ENCODE measurements at regions not wholly inside any gene's neighbourhood (a gene's known extent, or its start where the extent isn't known, plus 50 kb on each side); places are given as distances from the start of the nearest gene placed in this dataset.

GRCh38 chr3:115520241-115520640 lies 103.1 kb upstream of the GAP43 start:
- TF ChIP-seq CTCF (IDR thresholded peaks at IDR 0.05; ENCODE audit: insufficient read depth in 1 of 2, low read depth in 1 of 2, low read length in 1 of 2, severe bottlenecking in 1 of 2, unreplicated experiment in 1 of 2), result no peak
- ChIA-PET CTCF (no interaction called here), POLR2A (no interaction called here)
- intact Hi-C loops (cut with micrococcal nuclease; ENCODE audit: unreplicated experiment), result no loop called here
- no TSS peak for BruUV-seq (replicated peaks)
- Histone ChIP-seq H3K4me3 (ENCODE audit: low read depth, low read length) (no peak overlapping the region), H3K36me3 (ENCODE audit: control insufficient read depth, insufficient read depth, low read length) (no peaks in the 10 kb centered on the region), H3K9me3 (no peaks in the 10 kb centered on the region), H3K4me1 (no peaks in the 10 kb centered on the region), H3K27me3 (replicated peaks; ENCODE audit: control insufficient read depth, insufficient read depth, low read length) (no peaks in the 10 kb centered on the region; the same call in 1 of the 2 replicates)
- Mint-ChIP-seq H3K27me3 (ENCODE audit: insufficient read depth, unreplicated experiment) (peaks cover 5% of the 10 kb centered on the region), H3K4me1 (ENCODE audit: low read depth, unreplicated experiment) (no peaks in the 10 kb centered on the region), H3K36me3 (ENCODE audit: insufficient read depth, unreplicated experiment) (no peaks in the 10 kb centered on the region), H3K4me3 (ENCODE audit: unreplicated experiment) (no peak overlapping the region), H3K9me3 (ENCODE audit: unreplicated experiment) (no peaks in the 10 kb centered on the region), H3K27ac (ENCODE audit: unreplicated experiment) (no peak overlapping the region)
- no peak for DNase-seq

GRCh38 chr3:115520651-115521245 lies 102.6 kb upstream of the GAP43 start:
- ChIA-PET CTCF (no interaction called here), POLR2A (no interaction called here)
- intact Hi-C loops (cut with micrococcal nuclease; ENCODE audit: unreplicated experiment), result no loop called here

DNA sequence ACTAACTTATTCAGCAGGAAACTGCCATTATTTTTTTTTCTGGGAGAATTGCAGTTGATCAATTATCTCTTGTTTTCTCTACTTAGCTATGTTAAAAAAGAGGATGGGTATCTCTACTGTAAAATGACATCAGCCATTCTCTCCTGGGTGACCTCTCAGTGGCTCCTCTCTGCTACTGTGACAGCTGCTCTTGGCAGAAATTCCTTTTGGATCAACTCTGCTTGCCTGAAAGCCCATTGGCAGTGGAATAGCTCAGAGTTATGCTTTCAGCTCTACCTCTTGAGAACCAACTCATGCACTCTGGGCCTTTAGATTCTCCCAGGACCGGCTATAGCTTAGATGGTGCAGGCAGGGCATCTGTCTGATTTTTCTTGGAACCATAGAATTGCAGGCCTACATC lies 99.9 kb upstream of the GAP43 start:
- TF ChIP-seq CTCF (IDR thresholded peaks at IDR 0.05; ENCODE audit: insufficient read depth in 1 of 2, low read depth in 1 of 2, low read length in 1 of 2, severe bottlenecking in 1 of 2, unreplicated experiment in 1 of 2), result no peak
- Histone ChIP-seq H3K4me3 (ENCODE audit: low read depth, low read length) (no peak overlapping the region), H3K27me3 (replicated peaks; ENCODE audit: control insufficient read depth, insufficient read depth, low read length) (no peaks in the 10 kb centered on the region; the same call in 1 of the 2 replicates), H3K36me3 (ENCODE audit: control insufficient read depth, insufficient read depth, low read length) (no peaks in the 10 kb centered on the region), H3K4me1 (no peaks in the 10 kb centered on the region), H3K9me3 (no peaks in the 10 kb centered on the region)
- Mint-ChIP-seq H3K4me1 (ENCODE audit: low read depth, unreplicated experiment) (no peaks in the 10 kb centered on the region), H3K27ac (ENCODE audit: unreplicated experiment) (no peak overlapping the region), H3K36me3 (ENCODE audit: insufficient read depth, unreplicated experiment) (no peaks in the 10 kb centered on the region), H3K27me3 (ENCODE audit: insufficient read depth, unreplicated experiment) (peaks cover 5% of the 10 kb centered on the region), H3K4me3 (ENCODE audit: unreplicated experiment) (no peak overlapping the region), H3K9me3 (ENCODE audit: unreplicated experiment) (no peaks in the 10 kb centered on the region)
- intact Hi-C loops (cut with micrococcal nuclease; ENCODE audit: unreplicated experiment), result no loop called here
- no peak for DNase-seq
- POLR2A ChIA-PET, result no interaction called here
- CTCF ChIA-PET, result no interaction called here
- BruUV-seq (replicated peaks), result no TSS peak

More at GRCh38 chr3:115520651-115521245, 102.6 kb upstream of the GAP43 start:
- no peaks in the 10 kb centered on the region for H3K9me3 Mint-ChIP-seq (ENCODE audit: unreplicated experiment)
- no peak for TF ChIP-seq CTCF (IDR thresholded peaks at IDR 0.05; ENCODE audit: insufficient read depth in 1 of 2, low read depth in 1 of 2, low read length in 1 of 2, severe bottlenecking in 1 of 2, unreplicated experiment in 1 of 2)
- H3K4me1 Mint-ChIP-seq (ENCODE audit: low read depth, unreplicated experiment), result no peaks in the 10 kb centered on the region
- no peaks in the 10 kb centered on the region for H3K36me3 Mint-ChIP-seq (ENCODE audit: insufficient read depth, unreplicated experiment)
- no peak for DNase-seq
- H3K9me3 ChIP-seq, result no peaks in the 10 kb centered on the region
- no peak overlapping the region for H3K4me3 Mint-ChIP-seq (ENCODE audit: unreplicated experiment)
- peaks cover 5% of the 10 kb centered on the region for H3K27me3 Mint-ChIP-seq (ENCODE audit: insufficient read depth, unreplicated experiment)
- H3K4me3 ChIP-seq (ENCODE audit: low read depth, low read length), result no peak overlapping the region
- BruUV-seq (replicated peaks), result no TSS peak
- no peaks in the 10 kb centered on the region for H3K36me3 ChIP-seq (ENCODE audit: control insufficient read depth, insufficient read depth, low read length)
- no peaks in the 10 kb centered on the region for H3K4me1 ChIP-seq
- no peaks in the 10 kb centered on the region; the same call in 1 of the 2 replicates for H3K27me3 ChIP-seq (replicated peaks; ENCODE audit: control insufficient read depth, insufficient read depth, low read length)
- H3K27ac Mint-ChIP-seq (ENCODE audit: unreplicated experiment), result no peak overlapping the region
